ENCODE measurements at regions not wholly inside any gene's neighbourhood (a gene's known extent, or its start where the extent isn't known, plus 50 kb on each side); places are given as distances from the start of the nearest gene placed in this dataset.

GRCh38 chr5:66364186-66364585 lies 220.1 kb downstream of the SREK1 start:
- TF ChIP-seq CTCF (IDR thresholded peaks at IDR 0.05) (no peak), POLR2A (IDR thresholded peaks at IDR 0.05) (no peak), POLR2AphosphoS5 (IDR thresholded peaks at IDR 0.05) (no peak)

Measured in upper lobe of left lung (tissue), 4 donors.